Esophagus muscularis mucosa (tissue), 4 donors: ENCODE measurements at regions not wholly inside any gene's neighbourhood (a gene's known extent, or its start where the extent isn't known, plus 50 kb on each side); places are given as distances from the start of the nearest gene placed in this dataset.

Source experiments
- DNase-seq: peaks from one replicate; pipeline ENCODE4 v3.0.0-alpha.2; 2017; ENCODE audit errors: extremely low spot score
- H3K27ac ChIP-seq, 4 donors: fragments of 200-600 bp; sonication (generic); replicated peaks in 1 of 4; 1 replicate in 3 of 4; 2 replicates in 1 of 4; pipeline ENCODE4 v1.5.1; 2016 to 2019; ENCODE audit warnings: mild to moderate bottlenecking in 1 of 4
- H3K27me3 ChIP-seq, 4 donors: fragments of 200-600 bp; sonication (generic); one replicate each; pipeline versions ENCODE4 v1.5.1 to v1.6.0; 2016 to 2019
- H3K36me3 ChIP-seq, 4 donors: fragments of 200-600 bp; sonication (generic); one replicate each; pipeline ENCODE4 v1.5.1; 2016 to 2019
- H3K4me1 ChIP-seq, 4 donors: fragments of 200-600 bp; sonication (generic); one replicate each; pipeline ENCODE4 v1.5.1; 2016 to 2019
- H3K4me3 ChIP-seq, 4 donors: fragments of 200-600 bp; sonication (generic); 1 replicate in 2 of 4; 2 replicates in 2 of 4; pipeline ENCODE4 v1.5.1; 2016 to 2019; ENCODE audit warnings: mild to moderate bottlenecking in 4 of 4, moderate library complexity in 1 of 4
- H3K9me3 ChIP-seq, 4 donors: fragments of 200-600 bp; sonication (generic); 1 replicate in 3 of 4; 2 replicates in 1 of 4; pipeline ENCODE4 v1.5.1; 2016 to 2019
- CTCF ChIP-seq, 3 experiments: fragments of 200-600 bp in 2 of 3; fragments of 450-650 bp in 1 of 3; sonication (generic) in 2 of 3; IDR thresholded peaks; one replicate each; pipeline ENCODE4 v1.5.1; 2017 to 2019; ENCODE audit warnings: antibody characterized with exemption in 3 of 3, mild to moderate bottlenecking in 2 of 3, moderate library complexity in 1 of 3
- EP300 ChIP-seq: sonication (generic); formaldehyde crosslinking; IDR thresholded peaks from one replicate; pipeline ENCODE4 v1.6.1; 2017; ENCODE audit warnings: antibody characterized with exemption
- POLR2A ChIP-seq: fragments of 450-650 bp; IDR thresholded peaks from one replicate; pipeline ENCODE4 v1.6.1; 2017; ENCODE audit warnings: antibody characterized with exemption, moderate library complexity, mild to moderate bottlenecking, low read depth
- POLR2AphosphoS5 ChIP-seq, 2 donors: sonication (generic); formaldehyde crosslinking; IDR thresholded peaks; one replicate each; pipeline ENCODE4 v1.6.1; 2017; ENCODE audit warnings: antibody characterized with exemption in 2 of 2
- WGBS: methylation state at CpG from one replicate; pipeline ENCODE4 v1.1.5; 2018; 5-methylcytosine and 5-hydroxymethylcytosine counted together
- intact Hi-C: fragments of 100-400 bp; cut with DNase I; formaldehyde crosslinking; loops from one replicate; pipeline ENCODE4 v1.15.1; 2023

- intact Hi-C loops: no loop called here
- H3K9me3 ChIP-seq: no peaks in the 10 kb centered on the region
- H3K4me3 ChIP-seq: no peak overlapping the region
- WGBS: 16% methylated on average over 1 of the region's 1 CpG
- TF ChIP-seq EP300 (no peak), POLR2A (no peak), CTCF (IDR thresholded peaks at IDR 0.05) (no peak), POLR2AphosphoS5 (IDR thresholded peaks at IDR 0.05) (no peak)
- H3K27ac ChIP-seq: no peak overlapping the region
- no peak for DNase-seq
- no peaks in the 10 kb centered on the region for H3K36me3 ChIP-seq
- H3K27me3 ChIP-seq: no peaks in the 10 kb centered on the region
- no peaks in the 10 kb centered on the region for H3K4me1 ChIP-seq
Observed at GRCh38 chr14:41280745-41281144, 325.9 kb upstream of the LRFN5 start.

- H3K4me1 ChIP-seq: no peaks in the 10 kb centered on the region
- DNase-seq: no peak
- WGBS: 66% methylated on average over 2 of the region's 2 CpGs
Observed at GRCh38 chr14:41277450-41277849, 329.2 kb upstream of the LRFN5 start.

GRCh38 chr14:41257476-41257875 lies 349.2 kb upstream of the LRFN5 start:
- 87% methylated on average over 2 of the region's 2 CpGs for WGBS
- H3K4me1 ChIP-seq: no peaks in the 10 kb centered on the region
- TF ChIP-seq POLR2AphosphoS5 (IDR thresholded peaks at IDR 0.05) (no peak), EP300 (no peak), POLR2A (no peak), CTCF (IDR thresholded peaks at IDR 0.05) (no peak)
- no peaks in the 10 kb centered on the region for H3K36me3 ChIP-seq
- H3K27ac ChIP-seq: no peak overlapping the region
- no peak overlapping the region for H3K4me3 ChIP-seq
- DNase-seq: no peak
- intact Hi-C loops: no loop called here
- peaks cover 0 to 2% (median 0%) of the 10 kb centered on the region in 4 donors for H3K9me3 ChIP-seq
- H3K27me3 ChIP-seq: no peaks in the 10 kb centered on the region

More at GRCh38 chr14:41277450-41277849, 329.2 kb upstream of the LRFN5 start:
- no peaks in the 10 kb centered on the region for H3K9me3 ChIP-seq
- H3K27ac ChIP-seq: no peak overlapping the region
- intact Hi-C loops: no loop called here
- no peak overlapping the region for H3K4me3 ChIP-seq
- no peak for TF ChIP-seq EP300
- no peak for TF ChIP-seq POLR2AphosphoS5 (IDR thresholded peaks at IDR 0.05)
- TF ChIP-seq CTCF (IDR thresholded peaks at IDR 0.05): no peak
- TF ChIP-seq POLR2A: no peak
- no peaks in the 10 kb centered on the region for H3K36me3 ChIP-seq
- H3K27me3 ChIP-seq: no peaks in the 10 kb centered on the region

- WGBS: 77% methylated on average over 4 of the region's 5 CpGs
- Histone ChIP-seq H3K27ac (no peak overlapping the region), H3K4me3 (no peak overlapping the region), H3K27me3 (no peaks in the 10 kb centered on the region), H3K9me3 (no peaks in the 10 kb centered on the region), H3K36me3 (no peaks in the 10 kb centered on the region), H3K4me1 (no peaks in the 10 kb centered on the region)
- no peak for DNase-seq
- intact Hi-C loops: no loop called here
- TF ChIP-seq EP300 (no peak), POLR2AphosphoS5 (IDR thresholded peaks at IDR 0.05) (no peak), CTCF (IDR thresholded peaks at IDR 0.05) (no peak), POLR2A (no peak)
Observed at GRCh38 chr14:41235466-41235865, 371.2 kb upstream of the LRFN5 start.

GRCh38 chr14:41230683-41231082 lies 376.0 kb upstream of the LRFN5 start:
- intact Hi-C loops: no loop called here
- no peak overlapping the region for H3K4me3 ChIP-seq

More at GRCh38 chr14:41230683-41231082, 376.0 kb upstream of the LRFN5 start:
- H3K27me3 ChIP-seq: no peaks in the 10 kb centered on the region
- H3K27ac ChIP-seq: no peak overlapping the region
- no peaks in the 10 kb centered on the region for H3K4me1 ChIP-seq
- WGBS: 75% methylated on average over 2 of the region's 2 CpGs
- no peak for DNase-seq
- TF ChIP-seq POLR2AphosphoS5 (IDR thresholded peaks at IDR 0.05): no peak
- TF ChIP-seq POLR2A: no peak
- TF ChIP-seq EP300: no peak
- no peak for TF ChIP-seq CTCF (IDR thresholded peaks at IDR 0.05)
- no peaks in the 10 kb centered on the region for H3K36me3 ChIP-seq
- no peaks in the 10 kb centered on the region for H3K9me3 ChIP-seq
